Right renal cortex interstitium (tissue), 3 donors: ENCODE measurements at regions not wholly inside any gene's neighbourhood (a gene's known extent, or its start where the extent isn't known, plus 50 kb on each side); places are given as distances from the start of the nearest gene placed in this dataset.

Experiments
- DNase-seq, 3 donors: peaks; one replicate each; pipeline ENCODE4 v3.0.0-alpha.2; 2013; ENCODE audit warnings: low read depth in 3 of 3, low spot score in 2 of 3

- no peak for DNase-seq
Observed at GRCh38 chrX:69365755-69366154, 138.4 kb upstream of the NALF2 start.

GRCh38 chrX:69365349-69365748 lies 138.8 kb upstream of the NALF2 start:
- no peak for DNase-seq

- DNase-seq = no peak
Observed at GRCh38 chrX:69362856-69363255, 141.3 kb upstream of the NALF2 start.

- no peak for DNase-seq
Observed at GRCh38 chrX:69362354-69362753, 141.8 kb upstream of the NALF2 start.

GRCh38 chrX:69361311-69361845 lies 142.7 kb upstream of the NALF2 start:
- DNase-seq = no peak

GRCh38 chrX:69357317-69357716 lies 146.8 kb upstream of the NALF2 start:
- DNase-seq = no peak

- DNase-seq = no peak
Observed at GRCh38 chrX:69324851-69325250, 159.6 kb upstream of the PJA1 start.

GRCh38 chrX:69323786-69324720 lies 158.8 kb upstream of the PJA1 start:
- no peak for DNase-seq

GRCh38 chrX:69321789-69322188 lies 156.5 kb upstream of the PJA1 start:
- no peak for DNase-seq

- DNase-seq = no peak
Observed at GRCh38 chrX:69321006-69321655, 155.9 kb upstream of the PJA1 start.

- DNase-seq = no peak
Observed at GRCh38 chrX:69320116-69320515, 154.9 kb upstream of the PJA1 start.

GRCh38 chrX:69319376-69319775 lies 154.1 kb upstream of the PJA1 start:
- DNase-seq = no peak

GRCh38 chrX:69318651-69319340 lies 153.5 kb upstream of the PJA1 start:
- DNase-seq = no peak

- DNase-seq = no peak
Observed at GRCh38 chrX:69317721-69318120, 152.5 kb upstream of the PJA1 start.

GRCh38 chrX:69314436-69315348 lies 149.4 kb upstream of the PJA1 start:
- no peak for DNase-seq

- no peak for DNase-seq
Observed at GRCh38 chrX:69313617-69314290, 148.5 kb upstream of the PJA1 start.

- no peak for DNase-seq
Observed at GRCh38 chrX:69311936-69312670, 146.8 kb upstream of the PJA1 start.

- no peak for DNase-seq
Observed at GRCh38 chrX:69309074-69309792, 144.0 kb upstream of the PJA1 start.
